MM.1S (cell line): ENCODE measurements at regions not wholly inside any gene's neighbourhood (a gene's known extent, or its start where the extent isn't known, plus 50 kb on each side); places are given as distances from the start of the nearest gene placed in this dataset.

ENCODE experiments used
- CTCF ChIP-seq: fragments of 300-600 bp; sonication (generic); IDR thresholded peaks from 2 replicates; pipeline ENCODE4 v1.5.1; 2016; ENCODE audit warnings: antibody characterized with exemption, low read length, mixed read lengths
- EZH2 ChIP-seq: fragments of 300-600 bp; sonication (generic); optimal IDR thresholded peaks from 2 replicates; pipeline ENCODE3; 2017; ENCODE audit warnings: low read depth, mild to moderate bottlenecking, antibody characterized with exemption, low read length, mixed read lengths
- EZH2phosphoT487 ChIP-seq: fragments of 300-600 bp; sonication (generic); IDR thresholded peaks from 2 replicates; pipeline ENCODE4 v1.6.1; 2018; ENCODE audit warnings: antibody characterized with exemption, low read length

- TF ChIP-seq CTCF (no peak), EZH2 (no peak), EZH2phosphoT487 (no peak)
These were observed 454.7 kb upstream of the ADAMTS9 start for GRCh38 chr3:65142456-65142855.
